SK-N-MC (cell line): ENCODE measurements at regions not wholly inside any gene's neighbourhood (a gene's known extent, or its start where the extent isn't known, plus 50 kb on each side); places are given as distances from the start of the nearest gene placed in this dataset.

Experiments used
- DNase-seq: peaks from one replicate; pipeline ENCODE4 v3.0.0-alpha.2; 2011; ENCODE audit warnings: low read depth, low spot score
- H3K27ac ChIP-seq: fragments of 200-600 bp; sonication (generic); 2 replicates; pipeline ENCODE4 v1.5.1; 2016; ENCODE audit warnings: mixed run types
- H3K36me3 ChIP-seq: fragments of 200-600 bp; sonication (generic); 2 replicates; pipeline ENCODE4 v1.6.1; 2017; ENCODE audit warnings: antibody characterized with exemption, low read length, mixed read lengths; ENCODE audit not compliant: insufficient read depth
- H3K4me3 ChIP-seq: fragments of 200-600 bp; sonication (generic); 2 replicates; pipeline ENCODE4 v1.5.1; 2016
- H3K9ac ChIP-seq: fragments of 200-600 bp; sonication (generic); 2 replicates; pipeline ENCODE4 v1.8.0; 2017; ENCODE audit warnings: mixed run types, mixed read lengths; ENCODE audit not compliant: insufficient read length
- H3K9me3 ChIP-seq: fragments of 200-600 bp; sonication (generic); 2 replicates; pipeline ENCODE4 v1.6.1; 2017; ENCODE audit warnings: low read depth, mild to moderate bottlenecking, antibody characterized with exemption, low read length, moderate library complexity, mixed read lengths
- EZH2 ChIP-seq: fragments of 200-600 bp; sonication (generic); IDR thresholded peaks from one replicate; pipeline ENCODE4 v1.6.1; 2017; ENCODE audit warnings: antibody characterized with exemption
- FOXP2 ChIP-seq: optimal IDR thresholded peaks from 2 replicates; pipeline ENCODE3; 2011; ENCODE audit warnings: mild to moderate bottlenecking, moderate library complexity; ENCODE audit not compliant: insufficient read depth; ENCODE audit errors: extremely low read length, control extremely low read depth
- POLR2AphosphoS5 ChIP-seq: IDR thresholded peaks from 2 replicates; pipeline ENCODE4 v1.6.1; 2012; ENCODE audit warnings: mild to moderate bottlenecking, low read depth, low read length, borderline replicate concordance

- no peak overlapping the region for H3K27ac ChIP-seq
- TF ChIP-seq POLR2AphosphoS5: no peak
- no peak for TF ChIP-seq FOXP2
- no peak for TF ChIP-seq EZH2
- no peak overlapping the region for H3K4me3 ChIP-seq
- H3K9me3 ChIP-seq: no peaks in the 10 kb centered on the region
- no peak overlapping the region for H3K9ac ChIP-seq
- H3K36me3 ChIP-seq: no peaks in the 10 kb centered on the region
- DNase-seq: no peak
Measured at GRCh38 chr13:47409778-47410177, 512.9 kb upstream of the HTR2A start.

DNA sequence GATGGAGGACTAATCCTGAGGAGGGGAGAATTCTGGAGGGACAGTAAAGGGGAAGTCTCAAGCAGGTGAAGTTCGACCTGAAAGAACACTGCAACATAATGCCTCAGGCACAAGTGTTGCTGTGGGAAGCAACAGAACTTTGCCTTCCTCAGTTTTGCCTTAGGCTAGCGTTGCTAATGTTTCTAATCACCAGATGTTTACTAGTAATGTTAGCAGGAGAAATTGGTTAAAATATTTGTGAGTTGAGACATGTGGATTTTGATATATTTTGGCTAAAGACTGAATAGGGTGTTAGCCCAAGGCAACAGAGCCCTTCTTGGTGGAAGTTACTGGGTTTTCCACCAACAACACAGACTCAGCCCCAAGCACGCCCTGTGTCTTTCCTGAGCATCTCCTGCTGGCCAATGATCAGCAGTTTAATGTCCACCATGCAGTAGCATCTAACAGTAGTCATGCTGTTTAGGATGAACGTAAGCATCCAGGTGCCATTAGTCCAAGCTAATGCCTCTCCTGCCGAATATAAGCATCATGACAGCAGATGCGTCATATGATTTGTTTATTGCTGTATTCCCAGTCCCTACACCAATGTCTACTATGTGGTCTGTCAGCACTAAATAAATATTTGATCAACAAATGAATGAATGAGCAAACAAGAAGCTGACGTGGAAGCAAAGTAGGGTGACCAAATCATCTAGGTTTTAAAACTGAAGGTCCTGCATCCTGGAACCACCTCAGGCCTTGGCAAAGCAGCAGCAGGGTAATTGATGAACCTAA lies 511.9 kb upstream of the HTR2A start:
- no peak overlapping the region for H3K4me3 ChIP-seq
- no peaks in the 10 kb centered on the region for H3K36me3 ChIP-seq
- DNase-seq: no peak
- H3K9me3 ChIP-seq: no peaks in the 10 kb centered on the region
- no peak overlapping the region for H3K27ac ChIP-seq
- H3K9ac ChIP-seq: no peak overlapping the region
- TF ChIP-seq FOXP2 (no peak), POLR2AphosphoS5 (no peak), EZH2 (no peak)

GRCh38 chr13:47407808-47408207 lies 511.0 kb upstream of the HTR2A start:
- TF ChIP-seq FOXP2 (no peak), POLR2AphosphoS5 (no peak), EZH2 (no peak)
- Histone ChIP-seq H3K9ac (no peak overlapping the region), H3K9me3 (no peaks in the 10 kb centered on the region), H3K27ac (no peak overlapping the region), H3K4me3 (no peak overlapping the region), H3K36me3 (no peaks in the 10 kb centered on the region)
- DNase-seq: no peak

GRCh38 chr13:47399599-47399998 lies 502.7 kb upstream of the HTR2A start:
- no peaks in the 10 kb centered on the region for H3K9me3 ChIP-seq
- H3K36me3 ChIP-seq: no peaks in the 10 kb centered on the region
- H3K9ac ChIP-seq: no peak overlapping the region
- no peak overlapping the region for H3K27ac ChIP-seq
- H3K4me3 ChIP-seq: no peak overlapping the region
- no peak for TF ChIP-seq FOXP2
- TF ChIP-seq POLR2AphosphoS5: no peak
- TF ChIP-seq EZH2: no peak
- DNase-seq: no peak

DNA sequence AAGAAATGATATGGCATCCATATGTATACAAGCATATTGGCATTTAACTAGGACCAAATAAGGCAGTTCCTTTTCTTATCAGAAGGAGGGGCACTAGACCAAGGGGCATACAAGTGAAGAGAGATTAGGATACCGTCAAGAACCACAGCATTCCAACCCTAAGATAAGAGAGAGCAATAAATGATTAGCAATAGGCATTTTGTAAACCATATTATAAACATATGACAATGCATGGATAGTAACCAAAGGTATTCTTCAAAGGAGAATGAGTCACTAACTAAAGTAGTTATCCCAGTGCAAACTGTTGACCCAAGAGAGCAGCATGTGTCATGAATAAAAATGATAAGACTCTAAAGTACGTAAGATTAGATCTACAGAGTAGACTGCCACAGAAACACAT lies 500.9 kb upstream of the HTR2A start:
- no peak for TF ChIP-seq POLR2AphosphoS5
- no peak for TF ChIP-seq FOXP2
- TF ChIP-seq EZH2: no peak

GRCh38 chr13:47396915-47397314 lies 500.1 kb upstream of the HTR2A start:
- no peak overlapping the region for H3K27ac ChIP-seq
- no peak overlapping the region for H3K9ac ChIP-seq
- H3K4me3 ChIP-seq: no peak overlapping the region
- no peak for DNase-seq
- no peak for TF ChIP-seq EZH2
- no peak for TF ChIP-seq FOXP2
- no peak for TF ChIP-seq POLR2AphosphoS5
- no peaks in the 10 kb centered on the region for H3K9me3 ChIP-seq
- H3K36me3 ChIP-seq: no peaks in the 10 kb centered on the region

More for the DNA sequence above, 500.9 kb upstream of the HTR2A start:
- DNase-seq: no peak
- Histone ChIP-seq H3K4me3 (no peak overlapping the region), H3K27ac (no peak overlapping the region), H3K9ac (no peak overlapping the region), H3K9me3 (no peaks in the 10 kb centered on the region), H3K36me3 (no peaks in the 10 kb centered on the region)

- H3K27ac ChIP-seq: no peak overlapping the region
- no peak overlapping the region for H3K9ac ChIP-seq
- no peak overlapping the region for H3K4me3 ChIP-seq
- H3K9me3 ChIP-seq: no peaks in the 10 kb centered on the region
- no peaks in the 10 kb centered on the region for H3K36me3 ChIP-seq
- no peak for DNase-seq
- no peak for TF ChIP-seq POLR2AphosphoS5
- no peak for TF ChIP-seq EZH2
- no peak for TF ChIP-seq FOXP2
Measured at GRCh38 chr13:47374741-47375140, 477.9 kb upstream of the HTR2A start.

- H3K9me3 ChIP-seq: no peaks in the 10 kb centered on the region
- H3K4me3 ChIP-seq: no peak overlapping the region
- no peaks in the 10 kb centered on the region for H3K36me3 ChIP-seq
- no peak for TF ChIP-seq FOXP2
- no peak for TF ChIP-seq POLR2AphosphoS5
- TF ChIP-seq EZH2: no peak
- H3K9ac ChIP-seq: no peak overlapping the region
- no peak for DNase-seq
- no peak overlapping the region for H3K27ac ChIP-seq
Measured at GRCh38 chr13:47372751-47373150, 475.9 kb upstream of the HTR2A start.

DNA sequence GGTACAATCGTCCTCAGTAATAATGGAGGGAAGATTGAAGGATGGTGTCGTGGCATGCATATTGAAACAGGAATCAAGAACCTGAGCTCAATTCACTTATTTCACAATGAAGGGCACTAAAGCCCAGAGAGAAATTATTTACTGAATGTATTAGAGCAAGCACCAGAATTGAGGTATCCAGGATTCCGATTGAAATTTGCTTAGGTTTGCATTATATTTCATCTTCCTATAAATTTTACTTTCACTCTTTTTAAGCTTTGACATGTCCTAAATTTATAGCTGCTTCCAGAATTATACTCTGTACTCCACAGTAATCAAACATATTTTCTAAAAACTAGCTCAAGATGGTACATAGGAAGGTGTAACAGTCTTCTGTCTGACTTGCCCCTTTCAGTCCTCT lies 454.9 kb upstream of the HTR2A start:
- Histone ChIP-seq H3K27ac (no peak overlapping the region), H3K9ac (no peak overlapping the region), H3K9me3 (no peaks in the 10 kb centered on the region), H3K36me3 (no peaks in the 10 kb centered on the region), H3K4me3 (no peak overlapping the region)
- TF ChIP-seq POLR2AphosphoS5 (no peak), FOXP2 (no peak)
- no peak for DNase-seq
